COLO829 (cell line): ENCODE measurements at regions not wholly inside any gene's neighbourhood (a gene's known extent, or its start where the extent isn't known, plus 50 kb on each side); places are given as distances from the start of the nearest gene placed in this dataset.
A peak's percentile ranks its signal among the peaks of the same experiment; 100 is the strongest.
"Not testable (repeated sequence)": the region's sequence is repeated elsewhere in the genome, so short reads cannot be mapped to it uniquely, and the experiment has no call there.

Experiments
- DNase-seq: peaks from one replicate; pipeline ENCODE4 v3.0.0; 2012; ENCODE audit warnings: low spot score

- no peak for DNase-seq
These were observed 674.3 kb downstream of the IRS1 start for GRCh38 chr2:226125176-226125883.

GRCh38 chr2:226124548-226125011, 675.0 kb downstream of the IRS1 start:
- no peak for DNase-seq

GRCh38 chr2:226123300-226123699, 676.3 kb downstream of the IRS1 start:
- no peak for DNase-seq

- DNase-seq = no peak
These were observed 677.6 kb downstream of the IRS1 start for GRCh38 chr2:226122041-226122440.

GRCh38 chr2:226121046-226121738, 678.4 kb downstream of the IRS1 start:
- DNase-seq = no peak

- DNase-seq = no peak
These were observed 680.9 kb downstream of the IRS1 start for GRCh38 chr2:226118471-226119429.

GRCh38 chr2:226117510-226118065, 682.0 kb downstream of the IRS1 start:
- no peak for DNase-seq

GRCh38 chr2:226116346-226116745, 683.3 kb downstream of the IRS1 start:
- DNase-seq = no peak

GRCh38 chr2:226115832-226116200, 683.8 kb downstream of the IRS1 start:
- DNase-seq = no peak

GRCh38 chr2:226115102-226115831, 684.4 kb downstream of the IRS1 start:
- peak; percentile 82 for DNase-seq

- no peak for DNase-seq
These were observed 685.2 kb downstream of the IRS1 start for GRCh38 chr2:226114436-226114835.

- DNase-seq = no peak
These were observed 699.6 kb downstream of the NYAP2 start for GRCh38 chr2:226098861-226099745.

- no peak for DNase-seq
These were observed 695.5 kb downstream of the NYAP2 start for GRCh38 chr2:226095058-226095457.

GRCh38 chr2:226093364-226093763, 693.9 kb downstream of the NYAP2 start:
- no peak for DNase-seq

- DNase-seq = no peak
These were observed 688.8 kb downstream of the NYAP2 start for GRCh38 chr2:226088366-226088674.

- DNase-seq = no peak
These were observed 688.2 kb downstream of the NYAP2 start for GRCh38 chr2:226087505-226088365.

GRCh38 chr2:226087051-226087450, 687.5 kb downstream of the NYAP2 start:
- DNase-seq = no peak

GRCh38 chr2:226086190-226086589, 686.7 kb downstream of the NYAP2 start:
- DNase-seq = no peak

GRCh38 chr2:226085425-226085824, 685.9 kb downstream of the NYAP2 start:
- DNase-seq = not testable (repeated sequence)

GRCh38 chr2:226080334-226080733, 680.8 kb downstream of the NYAP2 start:
- DNase-seq = no peak
